ENCODE measurements at regions not wholly inside any gene's neighbourhood (a gene's known extent, or its start where the extent isn't known, plus 50 kb on each side); places are given as distances from the start of the nearest gene placed in this dataset.

- TF ChIP-seq CTCF (IDR thresholded peaks at IDR 0.05) = no peak
- no peak for TF ChIP-seq MAX (IDR thresholded peaks at IDR 0.05)
- no peak for TF ChIP-seq MAFK (IDR thresholded peaks at IDR 0.05; ENCODE audit: partially characterized antibody)
Measured at GRCh38 chr7:159196584-159196983, 51.9 kb upstream of the VIPR2 start.

Measured in A549 (cell line).